ENCODE measurements at regions not wholly inside any gene's neighbourhood (a gene's known extent, or its start where the extent isn't known, plus 50 kb on each side); places are given as distances from the start of the nearest gene placed in this dataset.

GRCh38 chr9:28396058-28396457 is 822.8 kb upstream of the C9orf72 start:
- H3K4me1 ChIP-seq (ENCODE audit: low read length), result no peaks in the 10 kb centered on the region
- H3K9me2 ChIP-seq (replicated peaks; ENCODE audit: insufficient read depth, low read length), result no peaks in the 10 kb centered on the region
- H3F3A ChIP-seq (ENCODE audit: insufficient read depth, low read length), result no peaks in the 10 kb centered on the region
- H3K27ac ChIP-seq (ENCODE audit: low read length), result no peak overlapping the region
- H3K4me2 ChIP-seq (ENCODE audit: low read depth, low read length), result no peak overlapping the region
- H2AFZ ChIP-seq (ENCODE audit: low read length), result no peak overlapping the region
- no peaks in the 10 kb centered on the region for H3K9me3 ChIP-seq (replicated peaks; ENCODE audit: insufficient read depth, low read length)
- H3K36me3 ChIP-seq (replicated peaks; ENCODE audit: insufficient read depth, low read length), result no peaks in the 10 kb centered on the region
- no peak overlapping the region for H3K4me3 ChIP-seq (ENCODE audit: low read length)
- H3K9ac ChIP-seq (ENCODE audit: low read length), result no peak overlapping the region
- no peak for DNase-seq
- no peaks in the 10 kb centered on the region for H3K27me3 ChIP-seq (replicated peaks; ENCODE audit: insufficient read depth, low read length)
- H4K20me1 ChIP-seq (ENCODE audit: insufficient read depth, low read length), result no peaks in the 10 kb centered on the region
- TF ChIP-seq EZH2phosphoT487 (IDR thresholded peaks at IDR 0.05; ENCODE audit: low read length), result no peak
- no peaks in the 10 kb centered on the region for H3K79me2 ChIP-seq (ENCODE audit: low read length)

GRCh38 chr9:28407351-28407750 is 834.1 kb upstream of the C9orf72 start:
- H3K4me1 ChIP-seq (ENCODE audit: low read length), result no peaks in the 10 kb centered on the region
- H3K4me3 ChIP-seq (ENCODE audit: low read length), result no peak overlapping the region
- H3K9me2 ChIP-seq (replicated peaks; ENCODE audit: insufficient read depth, low read length), result no peaks in the 10 kb centered on the region
- TF ChIP-seq CTCF (IDR thresholded peaks at IDR 0.05; ENCODE audit: low read length) (no peak), EZH2 (optimal IDR thresholded peaks at IDR 0.05; ENCODE audit: low read depth, low read length) (no peak), EZH2phosphoT487 (IDR thresholded peaks at IDR 0.05; ENCODE audit: low read length) (no peak)
- no peaks in the 10 kb centered on the region for H3F3A ChIP-seq (ENCODE audit: insufficient read depth, low read length)
- no peaks in the 10 kb centered on the region for H3K9me3 ChIP-seq (replicated peaks; ENCODE audit: insufficient read depth, low read length)
- no peak overlapping the region for H3K4me2 ChIP-seq (ENCODE audit: low read depth, low read length)
- H3K27me3 ChIP-seq (replicated peaks; ENCODE audit: insufficient read depth, low read length), result no peaks in the 10 kb centered on the region
- no peak overlapping the region for H3K9ac ChIP-seq (ENCODE audit: low read length)
- H4K20me1 ChIP-seq (ENCODE audit: insufficient read depth, low read length), result no peaks in the 10 kb centered on the region
- no peaks in the 10 kb centered on the region for H3K79me2 ChIP-seq (ENCODE audit: low read length)
- H3K36me3 ChIP-seq (replicated peaks; ENCODE audit: insufficient read depth, low read length), result no peaks in the 10 kb centered on the region
- no peak for DNase-seq
- no peak overlapping the region for H2AFZ ChIP-seq (ENCODE audit: low read length)
- H3K27ac ChIP-seq (ENCODE audit: low read length), result no peak overlapping the region

GRCh38 chr9:28409919-28410318 is 836.6 kb upstream of the C9orf72 start:
- no peaks in the 10 kb centered on the region for H3F3A ChIP-seq (ENCODE audit: insufficient read depth, low read length)
- H3K27ac ChIP-seq (ENCODE audit: low read length), result no peak overlapping the region
- H3K79me2 ChIP-seq (ENCODE audit: low read length), result no peaks in the 10 kb centered on the region
- no peaks in the 10 kb centered on the region for H3K9me3 ChIP-seq (replicated peaks; ENCODE audit: insufficient read depth, low read length)
- no peak overlapping the region for H3K9ac ChIP-seq (ENCODE audit: low read length)
- TF ChIP-seq CTCF (IDR thresholded peaks at IDR 0.05; ENCODE audit: low read length), result no peak
- TF ChIP-seq EZH2phosphoT487 (IDR thresholded peaks at IDR 0.05; ENCODE audit: low read length), result no peak
- TF ChIP-seq EZH2 (optimal IDR thresholded peaks at IDR 0.05; ENCODE audit: low read depth, low read length), result no peak
- no peaks in the 10 kb centered on the region for H3K36me3 ChIP-seq (replicated peaks; ENCODE audit: insufficient read depth, low read length)
- H4K20me1 ChIP-seq (ENCODE audit: insufficient read depth, low read length), result no peaks in the 10 kb centered on the region
- no peak overlapping the region for H3K4me3 ChIP-seq (ENCODE audit: low read length)
- H3K4me2 ChIP-seq (ENCODE audit: low read depth, low read length), result no peak overlapping the region
- H3K27me3 ChIP-seq (replicated peaks; ENCODE audit: insufficient read depth, low read length), result no peaks in the 10 kb centered on the region
- DNase-seq, result no peak
- H3K9me2 ChIP-seq (replicated peaks; ENCODE audit: insufficient read depth, low read length), result no peaks in the 10 kb centered on the region
- no peak overlapping the region for H2AFZ ChIP-seq (ENCODE audit: low read length)
- no peaks in the 10 kb centered on the region for H3K4me1 ChIP-seq (ENCODE audit: low read length)

- Histone ChIP-seq H2AFZ (ENCODE audit: low read length) (no peak overlapping the region; the same call in 1 of the 2 replicates), H3K27me3 (replicated peaks; ENCODE audit: insufficient read depth, low read length) (no peaks in the 10 kb centered on the region), H3K9me3 (replicated peaks; ENCODE audit: insufficient read depth, low read length) (no peaks in the 10 kb centered on the region), H3F3A (ENCODE audit: insufficient read depth, low read length) (no peaks in the 10 kb centered on the region), H4K20me1 (ENCODE audit: insufficient read depth, low read length) (no peaks in the 10 kb centered on the region), H3K79me2 (ENCODE audit: low read length) (no peaks in the 10 kb centered on the region), H3K9ac (ENCODE audit: low read length) (no peak overlapping the region), H3K9me2 (replicated peaks; ENCODE audit: insufficient read depth, low read length) (no peaks in the 10 kb centered on the region), H3K36me3 (replicated peaks; ENCODE audit: insufficient read depth, low read length) (no peaks in the 10 kb centered on the region), H3K4me1 (ENCODE audit: low read length) (no peaks in the 10 kb centered on the region), H3K4me3 (ENCODE audit: low read length) (no peak overlapping the region), H3K27ac (ENCODE audit: low read length) (no peak overlapping the region), H3K4me2 (ENCODE audit: low read depth, low read length) (no peak overlapping the region)
- DNase-seq, result no peak
- no peak for TF ChIP-seq EZH2phosphoT487 (IDR thresholded peaks at IDR 0.05; ENCODE audit: low read length)
- no peak for TF ChIP-seq EZH2 (optimal IDR thresholded peaks at IDR 0.05; ENCODE audit: low read depth, low read length)
- TF ChIP-seq CTCF (IDR thresholded peaks at IDR 0.05; ENCODE audit: low read length), result no peak
Observed at GRCh38 chr9:28410411-28410810, 837.1 kb upstream of the C9orf72 start.
